ENCODE measurements at regions not wholly inside any gene's neighbourhood (a gene's known extent, or its start where the extent isn't known, plus 50 kb on each side); places are given as distances from the start of the nearest gene placed in this dataset.
"Not testable (repeated sequence)": the region's sequence is repeated elsewhere in the genome, so short reads cannot be mapped to it uniquely, and the experiment has no call there.

- no peak overlapping the region for H3K27ac ChIP-seq
- no peak for TF ChIP-seq CTCF (conservative IDR thresholded peaks at IDR 0.05)
- TF ChIP-seq ZFX (IDR thresholded peaks at IDR 0.05) = no peak
Observed at GRCh38 chr16:63787014-63787413, 1334.8 kb downstream of the CDH11 start.

GRCh38 chr16:63785170-63785569, 1336.7 kb downstream of the CDH11 start:
- no peak overlapping the region for H3K27ac ChIP-seq
- no peak for TF ChIP-seq CTCF (conservative IDR thresholded peaks at IDR 0.05)
- no peak for TF ChIP-seq ZFX (IDR thresholded peaks at IDR 0.05)

DNA sequence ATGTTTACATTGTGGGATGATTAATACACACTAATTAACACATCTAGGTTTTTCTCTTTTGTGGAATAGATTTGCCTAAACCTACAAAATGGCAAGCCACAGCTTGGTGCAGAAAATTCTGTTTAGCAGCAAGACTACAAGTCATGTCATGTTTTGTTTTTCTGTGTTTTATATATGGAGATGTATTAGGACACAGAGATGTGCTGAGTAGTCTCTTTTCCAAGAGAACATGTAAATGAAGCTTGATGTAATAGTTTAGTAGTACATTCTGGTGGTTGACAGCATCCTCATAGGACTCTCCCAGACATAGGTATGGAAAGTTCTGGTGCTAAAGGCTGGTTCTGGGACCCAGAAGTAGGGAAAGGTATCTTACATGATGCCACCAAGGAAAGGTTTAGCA, 1345.4 kb downstream of the CDH11 start:
- H3K27ac ChIP-seq = no peak overlapping the region
- no peak for TF ChIP-seq CTCF (conservative IDR thresholded peaks at IDR 0.05)
- no peak for TF ChIP-seq ZFX (IDR thresholded peaks at IDR 0.05)

- H3K27ac ChIP-seq = no peak overlapping the region
- TF ChIP-seq CTCF (conservative IDR thresholded peaks at IDR 0.05) = no peak
- no peak for TF ChIP-seq ZFX (IDR thresholded peaks at IDR 0.05)
Observed at GRCh38 chr16:63776034-63776433, 1345.8 kb downstream of the CDH11 start.

GRCh38 chr16:63774302-63774701, 1347.6 kb downstream of the CDH11 start:
- TF ChIP-seq ZFX (IDR thresholded peaks at IDR 0.05) = no peak
- TF ChIP-seq CTCF (conservative IDR thresholded peaks at IDR 0.05) = no peak
- no peak overlapping the region for H3K27ac ChIP-seq

DNA sequence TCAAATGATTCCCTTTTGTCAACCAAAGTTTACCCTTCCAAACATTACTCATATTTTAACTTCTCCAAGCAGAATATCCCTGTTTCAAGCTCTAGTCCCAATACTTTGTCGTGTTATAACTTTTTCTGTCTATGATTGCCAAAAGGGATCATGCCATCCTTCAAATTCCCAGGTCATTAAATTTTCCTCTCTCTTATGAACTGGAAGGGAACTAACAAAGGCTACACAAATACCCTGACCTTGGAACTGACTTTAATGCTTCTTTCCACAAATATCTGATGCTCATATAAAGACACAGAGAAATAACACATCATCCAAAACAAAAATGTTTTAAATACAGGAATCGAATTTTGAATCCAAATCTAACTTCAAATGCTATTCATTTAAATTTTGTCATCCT, 1352.7 kb downstream of the CDH11 start:
- TF ChIP-seq CTCF (conservative IDR thresholded peaks at IDR 0.05) (no peak), ZFX (IDR thresholded peaks at IDR 0.05) (no peak)

DNA sequence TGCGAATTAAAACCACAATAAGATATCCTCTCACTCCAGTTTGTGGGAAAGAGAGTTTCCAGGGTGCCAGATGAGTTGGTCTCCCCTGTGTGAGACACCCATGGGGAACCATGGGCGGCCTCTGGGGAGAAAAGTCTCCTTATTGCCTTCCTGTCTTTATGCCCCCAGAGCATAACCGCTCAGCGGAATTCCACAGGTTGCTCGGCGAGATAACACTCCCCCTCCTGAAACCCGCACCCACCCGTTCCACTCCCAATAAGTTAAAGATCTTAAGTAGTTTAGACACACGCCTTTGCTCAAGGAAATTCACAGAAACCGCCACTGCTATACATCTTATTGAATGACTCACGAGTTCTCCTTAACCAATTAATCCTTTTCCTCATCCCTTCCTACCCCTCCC, 1361.6 kb downstream of the CDH11 start:
- H3K27ac ChIP-seq = not testable (repeated sequence)

More for the DNA sequence above, 1352.7 kb downstream of the CDH11 start:
- H3K27ac ChIP-seq = no peak overlapping the region

DNA sequence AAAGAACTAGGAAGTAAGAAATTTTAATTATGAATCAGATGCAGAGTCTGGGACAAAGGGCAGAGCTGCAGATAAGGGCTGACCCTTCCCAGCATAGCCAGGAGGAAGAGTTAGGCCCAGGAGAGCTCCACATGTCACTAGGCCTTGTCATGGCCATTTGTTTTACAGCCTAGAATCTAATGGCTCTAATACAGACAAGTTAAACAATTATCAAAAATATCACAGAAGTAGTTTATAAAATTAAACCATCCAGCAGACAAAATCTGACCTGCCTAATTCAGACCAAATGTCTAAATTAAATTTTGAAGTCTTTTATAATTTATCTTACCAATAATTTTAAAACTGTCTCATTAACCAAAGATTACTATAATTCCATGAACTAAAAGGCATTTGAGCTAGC, 1369.5 kb downstream of the CDH11 start:
- H3K27ac ChIP-seq = no peak overlapping the region
- TF ChIP-seq CTCF (conservative IDR thresholded peaks at IDR 0.05) (no peak), ZFX (IDR thresholded peaks at IDR 0.05) (no peak)

All from C4-2B (cell line).